H1 (cell line): ENCODE measurements at regions not wholly inside any gene's neighbourhood (a gene's known extent, or its start where the extent isn't known, plus 50 kb on each side); places are given as distances from the start of the nearest gene placed in this dataset.

Experiments
- BRCA1 ChIP-seq: IDR thresholded peaks from 2 replicates; pipeline ENCODE4 v1.6.1; 2012; ENCODE audit warnings: low read depth, low read length, improper control_type of control experiment
- CHD1 ChIP-seq: IDR thresholded peaks from 2 replicates; pipeline ENCODE4 v1.6.1; 2012; ENCODE audit warnings: low read depth, low read length, improper control_type of control experiment
- EGR1 ChIP-seq: IDR thresholded peaks from 2 replicates; pipeline ENCODE4 v1.6.1; 2011; ENCODE audit warnings: low read depth, low read length, borderline replicate concordance
- EZH2 ChIP-seq: fragments of 200-600 bp; sonication (generic); IDR thresholded peaks from 2 replicates; pipeline ENCODE4 v1.7.1; 2012; ENCODE audit warnings: low read depth, mild to moderate bottlenecking, moderate library complexity, low read length, inconsistent platforms; ENCODE audit not compliant: severe bottlenecking
- MAFK ChIP-seq: IDR thresholded peaks from 2 replicates; pipeline ENCODE4 v1.6.1; 2012; ENCODE audit warnings: low read depth, mild to moderate bottlenecking, improper control_type of control experiment, low read length
- MAX ChIP-seq: IDR thresholded peaks from 2 replicates; pipeline ENCODE4 v1.6.1; 2012; ENCODE audit warnings: inconsistent platforms
- POLR2A ChIP-seq, 2 experiments: IDR thresholded peaks; 1 replicate in 1 of 2; 2 replicates in 1 of 2; pipeline ENCODE4 v1.6.1; 2011; ENCODE audit warnings: low read depth in 2 of 2, low read length in 2 of 2, mild to moderate bottlenecking in 2 of 2; ENCODE audit errors: control extremely low read depth in 1 of 2
- POLR2AphosphoS5 ChIP-seq: IDR thresholded peaks from 2 replicates; pipeline ENCODE4 v1.6.1; 2011; ENCODE audit warnings: low read depth, low read length
- RXRA ChIP-seq: IDR thresholded peaks from 2 replicates; pipeline ENCODE4 v1.6.1; 2011; ENCODE audit warnings: low read depth, mild to moderate bottlenecking, low read length, moderate library complexity; ENCODE audit not compliant: insufficient read depth
- SIN3A ChIP-seq, 2 experiments: IDR thresholded peaks in 1 of 2; conservative IDR thresholded peaks in 1 of 2; 2 replicates each; pipeline ENCODE4 v1.6.1; 2011 to 2012; ENCODE audit warnings: low read length in 2 of 2, improper control_type of control experiment in 1 of 2, low read depth in 1 of 2, mild to moderate bottlenecking in 1 of 2
- SP1 ChIP-seq: IDR thresholded peaks from 2 replicates; pipeline ENCODE4 v1.6.1; 2011; ENCODE audit warnings: low read depth, low read length
- YY1 ChIP-seq: IDR thresholded peaks from 2 replicates; pipeline ENCODE4 v1.6.1; 2011; ENCODE audit warnings: low read depth, mild to moderate bottlenecking, low read length
- ZNF274 ChIP-seq: IDR thresholded peaks from 2 replicates; pipeline ENCODE4 v1.7.0; 2012; ENCODE audit warnings: low read length, borderline replicate concordance; ENCODE audit errors: extremely low read depth
- TF ChIP-seq, protein P1 (sequence below): IDR thresholded peaks from 2 replicates; pipeline ENCODE4 v1.6.1; 2012; ENCODE audit warnings: low read length, inconsistent platforms

DNA sequence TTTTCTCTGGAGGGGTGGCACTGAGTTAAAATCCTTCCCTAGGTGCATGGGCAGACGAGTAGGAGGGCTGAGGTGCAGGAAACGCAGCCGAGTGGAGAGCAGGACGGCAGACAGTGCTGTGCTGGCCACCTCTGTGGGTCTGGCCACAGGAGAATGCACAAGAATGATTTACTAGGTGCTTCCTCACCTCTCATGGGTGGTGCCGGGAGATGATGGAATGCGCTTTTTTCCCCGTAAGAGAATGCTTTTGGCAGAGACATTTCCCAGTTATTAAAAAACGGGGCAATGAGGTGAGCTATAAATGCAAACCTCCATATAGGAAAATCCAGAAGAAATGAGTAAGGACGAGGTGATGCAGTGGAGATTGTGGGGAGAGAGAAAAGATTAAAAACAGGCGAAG lies 86.1 kb downstream of the ADAMTS15 start:
- TF ChIP-seq, protein P1, sequence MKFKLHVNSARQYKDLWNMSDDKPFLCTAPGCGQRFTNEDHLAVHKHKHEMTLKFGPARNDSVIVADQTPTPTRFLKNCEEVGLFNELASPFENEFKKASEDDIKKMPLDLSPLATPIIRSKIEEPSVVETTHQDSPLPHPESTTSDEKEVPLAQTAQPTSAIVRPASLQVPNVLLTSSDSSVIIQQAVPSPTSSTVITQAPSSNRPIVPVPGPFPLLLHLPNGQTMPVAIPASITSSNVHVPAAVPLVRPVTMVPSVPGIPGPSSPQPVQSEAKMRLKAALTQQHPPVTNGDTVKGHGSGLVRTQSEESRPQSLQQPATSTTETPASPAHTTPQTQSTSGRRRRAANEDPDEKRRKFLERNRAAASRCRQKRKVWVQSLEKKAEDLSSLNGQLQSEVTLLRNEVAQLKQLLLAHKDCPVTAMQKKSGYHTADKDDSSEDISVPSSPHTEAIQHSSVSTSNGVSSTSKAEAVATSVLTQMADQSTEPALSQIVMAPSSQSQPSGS, result no peak
- no peak for TF ChIP-seq MAX
- TF ChIP-seq RXRA, result no peak
- no peak for TF ChIP-seq EZH2
- TF ChIP-seq SIN3A (conservative IDR thresholded peaks at IDR 0.05 in 1 of 2, IDR thresholded peaks at IDR 0.05 in 1 of 2; ENCODE audit: low read depth in 1 of 2, low read length in 2 of 2), result no peak
- TF ChIP-seq MAFK, result no peak
- no peak for TF ChIP-seq POLR2A (IDR thresholded peaks at IDR 0.05; ENCODE audit: control extremely low read depth in 1 of 2, low read depth in 2 of 2, low read length in 2 of 2)
- TF ChIP-seq SP1, result no peak
- no peak for TF ChIP-seq ZNF274
- TF ChIP-seq YY1, result no peak
- TF ChIP-seq BRCA1, result no peak
- no peak for TF ChIP-seq EGR1
- TF ChIP-seq CHD1, result no peak
- no peak for TF ChIP-seq POLR2AphosphoS5
